Hepatocyte (in vitro differentiated cells): ENCODE measurements at regions not wholly inside any gene's neighbourhood (a gene's known extent, or its start where the extent isn't known, plus 50 kb on each side); places are given as distances from the start of the nearest gene placed in this dataset.

Source experiments
- CTCF ChIP-seq: fragments of 200-600 bp; sonication (generic); IDR thresholded peaks from 2 replicates; pipeline ENCODE4 v1.5.1; 2016; ENCODE audit warnings: antibody characterized with exemption, mild to moderate bottlenecking; ENCODE audit not compliant: poor library complexity
- EZH2 ChIP-seq: fragments of 200-600 bp; sonication (generic); IDR thresholded peaks from 2 replicates; pipeline ENCODE4 v1.6.1; 2016; ENCODE audit warnings: antibody characterized with exemption, mild to moderate bottlenecking, borderline replicate concordance
- EZH2phosphoT487 ChIP-seq: fragments of 200-600 bp; sonication (generic); IDR thresholded peaks from one replicate; pipeline ENCODE4 v1.6.1; 2018; ENCODE audit warnings: antibody characterized with exemption, mild to moderate bottlenecking, low read depth, moderate library complexity; ENCODE audit not compliant: unreplicated experiment, severe bottlenecking

GRCh38 chr10:36211856-36212255, 569.8 kb upstream of the FZD8 start:
- no peak for TF ChIP-seq CTCF
- TF ChIP-seq EZH2: no peak
- no peak for TF ChIP-seq EZH2phosphoT487
